Endothelial cell of umbilical vein (primary cell): ENCODE measurements at regions not wholly inside any gene's neighbourhood (a gene's known extent, or its start where the extent isn't known, plus 50 kb on each side); places are given as distances from the start of the nearest gene placed in this dataset.

Source experiments
- CTCF ChIP-seq, 2 donors: IDR thresholded peaks; 1 replicate in 1 of 2; 2 replicates in 1 of 2; pipeline ENCODE4 v1.5.1; 2011; ENCODE audit warnings: low read length in 2 of 2, mild to moderate bottlenecking in 2 of 2, moderate library complexity in 2 of 2, control low read depth in 1 of 2, inconsistent platforms in 1 of 2, low read depth in 1 of 2; ENCODE audit not compliant: insufficient read depth in 1 of 2; ENCODE audit errors: extremely low read depth in 1 of 2
- EZH2 ChIP-seq: IDR thresholded peaks from 2 replicates; pipeline ENCODE4 v1.6.1; 2012; ENCODE audit warnings: borderline replicate concordance, low read depth, mild to moderate bottlenecking, moderate library complexity, low read length, inconsistent platforms; ENCODE audit not compliant: severe bottlenecking
- MAX ChIP-seq: IDR thresholded peaks from 2 replicates; pipeline ENCODE4 v1.6.1; 2011; ENCODE audit not compliant: insufficient read depth, insufficient read length
- POLR2A ChIP-seq: IDR thresholded peaks from 2 replicates; pipeline ENCODE4 v1.6.1; 2012; ENCODE audit warnings: low read depth, mild to moderate bottlenecking, control low read depth, low read length

GRCh38 chr19:30855442-30855841, 483.3 kb downstream of the ZNF536 start:
- TF ChIP-seq CTCF (IDR thresholded peaks at IDR 0.05; ENCODE audit: extremely low read depth in 1 of 2, insufficient read depth in 1 of 2, low read depth in 1 of 2, low read length in 2 of 2) (no peak), EZH2 (no peak), MAX (no peak), POLR2A (no peak)
